ENCODE measurements at regions not wholly inside any gene's neighbourhood (a gene's known extent, or its start where the extent isn't known, plus 50 kb on each side); places are given as distances from the start of the nearest gene placed in this dataset.
A peak's percentile ranks its signal among the peaks of the same experiment; 100 is the strongest.

GRCh38 chr2:120579916-120580685, 155.6 kb upstream of the GLI2 start:
- no peak for DNase-seq (ENCODE audit: low read depth)
- in situ Hi-C loops (cut with HindIII; ENCODE audit: low pct_unique_long_range_greater_than_20kb, low sequenced_read_pairs) = no loop called here

- in situ Hi-C loops (cut with HindIII; ENCODE audit: low pct_unique_long_range_greater_than_20kb, low sequenced_read_pairs) = no loop called here
- no peak for DNase-seq (ENCODE audit: low read depth)
Measured at GRCh38 chr2:120580709-120581108, 155.0 kb upstream of the GLI2 start.

GRCh38 chr2:120583121-120583520, 152.5 kb upstream of the GLI2 start:
- DNase-seq (ENCODE audit: low read depth) = no peak
- in situ Hi-C loops (cut with HindIII; ENCODE audit: low pct_unique_long_range_greater_than_20kb, low sequenced_read_pairs) = no loop called here

GRCh38 chr2:120583851-120584570, 151.7 kb upstream of the GLI2 start:
- DNase-seq (ENCODE audit: low read depth) = no peak
- in situ Hi-C loops (cut with HindIII; ENCODE audit: low pct_unique_long_range_greater_than_20kb, low sequenced_read_pairs) = no loop called here

- no peak for DNase-seq (ENCODE audit: low read depth)
- in situ Hi-C loops (cut with HindIII; ENCODE audit: low pct_unique_long_range_greater_than_20kb, low sequenced_read_pairs) = no loop called here
Measured at GRCh38 chr2:120586507-120587278, 149.0 kb upstream of the GLI2 start.

- in situ Hi-C loops (cut with HindIII; ENCODE audit: low pct_unique_long_range_greater_than_20kb, low sequenced_read_pairs) = no loop called here
- DNase-seq (ENCODE audit: low read depth) = no peak
Measured at GRCh38 chr2:120587279-120587996, 148.2 kb upstream of the GLI2 start.

- in situ Hi-C loops (cut with HindIII; ENCODE audit: low pct_unique_long_range_greater_than_20kb, low sequenced_read_pairs) = no loop called here
- DNase-seq (ENCODE audit: low read depth) = no peak
Measured at GRCh38 chr2:120587997-120588336, 147.7 kb upstream of the GLI2 start.

GRCh38 chr2:120589771-120590608, 145.7 kb upstream of the GLI2 start:
- in situ Hi-C loops (cut with HindIII; ENCODE audit: low pct_unique_long_range_greater_than_20kb, low sequenced_read_pairs) = no loop called here
- no peak for DNase-seq (ENCODE audit: low read depth)

GRCh38 chr2:120590841-120591240, 144.8 kb upstream of the GLI2 start:
- no peak for DNase-seq (ENCODE audit: low read depth)
- in situ Hi-C loops (cut with HindIII; ENCODE audit: low pct_unique_long_range_greater_than_20kb, low sequenced_read_pairs) = no loop called here

GRCh38 chr2:120591572-120591971, 144.1 kb upstream of the GLI2 start:
- in situ Hi-C loops (cut with HindIII; ENCODE audit: low pct_unique_long_range_greater_than_20kb, low sequenced_read_pairs) = no loop called here

GRCh38 chr2:120592084-120592483, 143.6 kb upstream of the GLI2 start:
- DNase-seq (ENCODE audit: low read depth) = no peak
- in situ Hi-C loops (cut with HindIII; ENCODE audit: low pct_unique_long_range_greater_than_20kb, low sequenced_read_pairs) = no loop called here

More at GRCh38 chr2:120591572-120591971, 144.1 kb upstream of the GLI2 start:
- no peak for DNase-seq (ENCODE audit: low read depth)

GRCh38 chr2:120593921-120594686, 141.6 kb upstream of the GLI2 start:
- in situ Hi-C loops (cut with HindIII; ENCODE audit: low pct_unique_long_range_greater_than_20kb, low sequenced_read_pairs) = no loop called here
- no peak for DNase-seq (ENCODE audit: low read depth)

GRCh38 chr2:120594856-120595685, 140.6 kb upstream of the GLI2 start:
- in situ Hi-C loops (cut with HindIII; ENCODE audit: low pct_unique_long_range_greater_than_20kb, low sequenced_read_pairs) = no loop called here

GRCh38 chr2:120595739-120596138, 139.9 kb upstream of the GLI2 start:
- no peak for DNase-seq (ENCODE audit: low read depth)
- in situ Hi-C loops (cut with HindIII; ENCODE audit: low pct_unique_long_range_greater_than_20kb, low sequenced_read_pairs) = no loop called here

More at GRCh38 chr2:120594856-120595685, 140.6 kb upstream of the GLI2 start:
- peak; percentile 51 for DNase-seq (ENCODE audit: low read depth)

GRCh38 chr2:120596191-120596811, 139.4 kb upstream of the GLI2 start:
- in situ Hi-C loops (cut with HindIII; ENCODE audit: low pct_unique_long_range_greater_than_20kb, low sequenced_read_pairs) = no loop called here
- no peak for DNase-seq (ENCODE audit: low read depth)

Data from Caki2 (cell line).